BJ (cell line): ENCODE measurements at regions not wholly inside any gene's neighbourhood (a gene's known extent, or its start where the extent isn't known, plus 50 kb on each side); places are given as distances from the start of the nearest gene placed in this dataset.

Source experiments
- CTCF ChIA-PET: fragments of 350-600 bp; formaldehyde crosslinking; extraction: SDS; loops from one replicate; lab custom pipeline; 2021; ENCODE audit warnings: antibody characterized with exemption, inconsistent platforms; lab: Yijun Ruan, JAX
- POLR2A ChIA-PET: fragments of 300-600 bp; sonication (Branson Sonifier 250); formaldehyde crosslinking; extraction: SDS; loops from one replicate; lab custom pipeline; 2021; ENCODE audit warnings: antibody characterized with exemption; lab: Charles Lee
- DNase-seq: peaks from one replicate; pipeline ENCODE4 v3.0.0-alpha.2; 2011; ENCODE audit warnings: low read depth
- H3K27me3 ChIP-seq: 2 replicates; pipeline ENCODE4 v1.6.0; 2011; ENCODE audit warnings: low read length; ENCODE audit not compliant: control insufficient read depth, insufficient read depth
- H3K36me3 ChIP-seq: 2 replicates; pipeline ENCODE4 v1.5.1; 2011; ENCODE audit warnings: low read length; ENCODE audit not compliant: control insufficient read depth, insufficient read depth
- H3K4me3 ChIP-seq: 2 replicates; pipeline ENCODE4 v1.5.1; 2011; ENCODE audit warnings: low read depth, mild to moderate bottlenecking, control low read depth, low read length
- TF ChIP-seq, protein P1 (sequence below): IDR thresholded peaks from 2 replicates; pipeline ENCODE4 v1.5.1; 2011; ENCODE audit warnings: low read depth, mild to moderate bottlenecking, control low read depth, inconsistent platforms, low read length, moderate library complexity; ENCODE audit not compliant: insufficient read depth

DNA sequence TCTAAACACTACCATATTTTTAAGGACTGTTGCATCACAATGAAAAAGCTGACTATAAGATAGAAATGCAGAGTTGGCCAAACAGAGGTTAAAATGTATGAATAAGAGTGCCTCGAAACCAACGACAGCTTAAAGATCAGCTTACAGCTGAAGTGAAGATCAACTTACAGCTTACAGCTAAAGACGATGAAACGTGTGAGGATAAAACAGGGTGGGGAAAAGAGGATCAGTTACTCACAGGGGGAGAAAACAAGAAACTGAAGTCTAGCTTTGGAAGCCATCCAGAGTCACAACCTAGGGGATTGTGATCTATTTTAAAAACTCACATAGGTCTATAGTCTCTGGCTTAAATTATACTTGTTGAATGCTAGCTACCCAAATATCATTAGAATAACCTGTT is 220.0 kb downstream of the SNCAIP start:
- ChIA-PET CTCF (no interaction called here), POLR2A (no interaction called here)
- no peak for DNase-seq

DNA sequence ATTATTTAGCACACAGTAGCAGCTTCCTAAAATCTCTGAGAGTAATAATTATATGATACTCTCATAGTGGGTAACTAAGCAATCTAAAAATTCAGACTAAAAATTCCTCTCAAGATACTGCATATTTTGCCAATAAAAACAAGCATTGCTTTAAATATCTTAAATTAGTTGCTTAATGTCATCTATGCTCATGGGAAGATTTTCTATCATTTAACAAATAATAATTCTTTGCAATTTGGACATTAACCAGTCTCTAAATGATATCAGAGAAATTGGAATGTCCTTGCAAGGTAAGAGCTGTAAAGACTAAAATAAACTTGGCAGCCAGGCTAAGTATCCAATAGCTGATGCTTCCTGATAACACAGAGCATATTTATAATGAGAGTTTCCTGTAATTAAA is 221.8 kb downstream of the SNCAIP start:
- no peak for DNase-seq
- no peaks in the 10 kb centered on the region for H3K27me3 ChIP-seq
- ChIA-PET POLR2A (no interaction called here), CTCF (no interaction called here)
- no peak overlapping the region for H3K4me3 ChIP-seq
- no peaks in the 10 kb centered on the region for H3K36me3 ChIP-seq
- TF ChIP-seq, protein P1, sequence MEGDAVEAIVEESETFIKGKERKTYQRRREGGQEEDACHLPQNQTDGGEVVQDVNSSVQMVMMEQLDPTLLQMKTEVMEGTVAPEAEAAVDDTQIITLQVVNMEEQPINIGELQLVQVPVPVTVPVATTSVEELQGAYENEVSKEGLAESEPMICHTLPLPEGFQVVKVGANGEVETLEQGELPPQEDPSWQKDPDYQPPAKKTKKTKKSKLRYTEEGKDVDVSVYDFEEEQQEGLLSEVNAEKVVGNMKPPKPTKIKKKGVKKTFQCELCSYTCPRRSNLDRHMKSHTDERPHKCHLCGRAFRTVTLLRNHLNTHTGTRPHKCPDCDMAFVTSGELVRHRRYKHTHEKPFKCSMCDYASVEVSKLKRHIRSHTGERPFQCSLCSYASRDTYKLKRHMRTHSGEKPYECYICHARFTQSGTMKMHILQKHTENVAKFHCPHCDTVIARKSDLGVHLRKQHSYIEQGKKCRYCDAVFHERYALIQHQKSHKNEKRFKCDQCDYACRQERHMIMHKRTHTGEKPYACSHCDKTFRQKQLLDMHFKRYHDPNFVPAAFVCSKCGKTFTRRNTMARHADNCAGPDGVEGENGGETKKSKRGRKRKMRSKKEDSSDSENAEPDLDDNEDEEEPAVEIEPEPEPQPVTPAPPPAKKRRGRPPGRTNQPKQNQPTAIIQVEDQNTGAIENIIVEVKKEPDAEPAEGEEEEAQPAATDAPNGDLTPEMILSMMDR: no peak

More for the DNA sequence above, 220.0 kb downstream of the SNCAIP start:
- Histone ChIP-seq H3K36me3 (no peaks in the 10 kb centered on the region), H3K4me3 (no peak overlapping the region), H3K27me3 (no peaks in the 10 kb centered on the region)
- TF ChIP-seq, protein P1: no peak

DNA sequence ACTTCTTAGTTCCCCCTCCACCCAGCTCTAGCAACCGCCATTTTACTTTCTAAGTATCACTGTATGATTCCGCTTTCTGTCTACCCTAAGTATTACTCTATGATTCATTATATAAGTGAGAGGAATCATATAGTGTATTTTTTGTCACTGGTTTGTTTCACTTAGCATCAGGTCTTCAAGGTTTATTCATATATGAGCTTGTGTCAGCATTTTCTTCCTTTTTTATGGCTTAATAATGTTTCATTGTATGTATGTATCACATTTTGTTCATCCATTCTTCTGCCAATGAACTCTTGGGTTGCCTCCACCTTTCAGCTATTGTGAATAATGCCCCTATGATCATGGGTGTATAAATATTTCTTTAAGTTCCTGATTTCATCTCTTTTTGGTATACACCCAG is 222.8 kb downstream of the SNCAIP start:
- TF ChIP-seq, protein P1: no peak
- DNase-seq: no peak
- Histone ChIP-seq H3K4me3 (no peak overlapping the region), H3K36me3 (no peaks in the 10 kb centered on the region), H3K27me3 (no peaks in the 10 kb centered on the region)
- ChIA-PET CTCF (interaction anchor here (0.7 kb wide), 1 partner anchor 380 kb away, joined by 3 read pairs; no protein-coding TSS in a partner anchor), POLR2A (no interaction called here)

DNA sequence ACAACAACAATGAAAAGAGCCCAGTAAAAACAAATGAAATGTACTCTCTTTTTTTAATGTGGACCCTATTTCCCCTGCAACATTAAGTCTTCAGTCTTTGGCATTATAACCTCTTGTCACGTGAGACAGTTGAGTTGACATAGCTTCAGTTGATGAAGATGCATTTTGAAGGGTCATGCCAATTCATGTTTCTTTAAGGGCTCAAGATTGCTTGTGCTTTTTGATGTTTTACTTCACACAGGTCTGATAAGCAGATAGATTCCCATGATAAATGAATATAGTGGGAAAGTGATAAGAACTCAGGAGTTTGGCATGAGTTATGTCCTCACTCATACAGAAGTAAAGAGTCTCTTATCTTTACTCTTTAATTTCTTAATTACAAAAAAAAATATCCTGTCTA is 229.4 kb downstream of the SNCAIP start:
- DNase-seq: no peak
- POLR2A ChIA-PET: no interaction called here
- no peaks in the 10 kb centered on the region for H3K36me3 ChIP-seq
- CTCF ChIA-PET: no interaction called here
- TF ChIP-seq, protein P1: no peak
- no peak overlapping the region for H3K4me3 ChIP-seq
- H3K27me3 ChIP-seq: no peaks in the 10 kb centered on the region

DNA sequence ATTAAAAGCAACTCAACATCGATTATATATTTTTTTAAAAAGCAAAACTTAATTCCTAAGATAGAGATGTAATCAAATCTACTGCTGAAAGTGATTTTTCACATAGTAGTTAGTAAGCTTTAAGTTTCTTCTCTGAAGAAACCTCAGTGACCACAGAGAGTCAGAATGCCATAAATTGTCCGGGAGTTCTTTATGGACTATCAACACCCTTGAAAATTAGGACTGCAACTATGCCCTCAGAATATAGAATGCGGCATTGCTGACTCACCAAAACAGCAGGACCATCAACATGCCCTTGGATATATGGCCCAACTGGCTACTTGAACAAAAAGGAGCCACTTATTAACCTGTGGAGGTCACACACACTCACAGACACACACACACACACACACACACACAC is 228.9 kb upstream of the SNX2 start:
- POLR2A ChIA-PET: no interaction called here
- CTCF ChIA-PET: no interaction called here
- no peak for DNase-seq
- Histone ChIP-seq H3K4me3 (no peak overlapping the region), H3K27me3 (no peaks in the 10 kb centered on the region), H3K36me3 (no peaks in the 10 kb centered on the region)
- TF ChIP-seq, protein P1: no peak
